IMR-90 (cell line): ENCODE measurements at regions not wholly inside any gene's neighbourhood (a gene's known extent, or its start where the extent isn't known, plus 50 kb on each side); places are given as distances from the start of the nearest gene placed in this dataset.

Experiments used
- ATAC-seq: fragments of 200-7000 bp; cut with Tn5 transposase; 2 replicates; pipeline ENCODE4 v1.9.1; 2020; ENCODE audit warnings: low read depth, mild to moderate bottlenecking, moderate library complexity
- BruUV-seq: library from RNA; stranded (reverse); fragments of 400-500 nt; replicated peaks from 2 replicates; lab custom pipeline; 2021; lab: Mats Ljungman, UMichigan
- CTCF ChIA-PET: fragments of 300-600 bp; formaldehyde crosslinking; extraction: SDS; loops from one replicate; lab custom pipeline; 2021; ENCODE audit warnings: antibody characterized with exemption; lab: Yijun Ruan, JAX
- POLR2A ChIA-PET: fragments of 300-600 bp; sonication (Branson Sonifier 250); formaldehyde crosslinking; loops from one replicate; lab custom pipeline; 2022; ENCODE audit warnings: antibody characterized with exemption; ENCODE audit not compliant: unreplicated experiment; lab: Charles Lee
- DNase-seq: peaks from one replicate; pipeline ENCODE4 v3.0.0; 2013
- H2AFZ ChIP-seq: replicated peaks from 2 replicates; pipeline ENCODE3; 2013; ENCODE audit warnings: low read length, mild to moderate bottlenecking; ENCODE audit not compliant: poor library complexity
- H2AK5ac ChIP-seq: 2 replicates; pipeline ENCODE4 v1.6.1; 2013; ENCODE audit warnings: low read depth, low read length, inconsistent platforms
- H2AK9ac ChIP-seq: replicated peaks from 2 replicates; pipeline ENCODE3; 2013; ENCODE audit warnings: mild to moderate bottlenecking, low read depth, low read length, moderate library complexity; ENCODE audit not compliant: poor library complexity
- H2BK120ac ChIP-seq: 2 replicates; pipeline ENCODE4 v1.6.1; 2013; ENCODE audit warnings: low read depth, low read length, inconsistent platforms
- H2BK15ac ChIP-seq: 3 replicates; pipeline ENCODE4 v1.6.1; 2013; ENCODE audit warnings: low read depth, low read length, inconsistent platforms
- H2BK20ac ChIP-seq: 2 replicates; pipeline ENCODE4 v1.6.1; 2013; ENCODE audit warnings: low read depth, mild to moderate bottlenecking, inconsistent platforms, low read length, moderate library complexity
- H2BK5ac ChIP-seq: 2 replicates; pipeline ENCODE4 v1.6.1; 2013; ENCODE audit warnings: mild to moderate bottlenecking, low read depth, low read length, inconsistent platforms; ENCODE audit not compliant: poor library complexity, severe bottlenecking
- H3K14ac ChIP-seq: replicated peaks from 2 replicates; pipeline ENCODE4 v1.6.1; 2013; ENCODE audit warnings: low read depth, low read length, inconsistent platforms
- H3K18ac ChIP-seq: 2 replicates; pipeline ENCODE4 v1.6.1; 2013; ENCODE audit warnings: low read depth, low read length, control low read depth
- H3K23ac ChIP-seq: 2 replicates; pipeline ENCODE4 v1.6.1; 2013; ENCODE audit warnings: low read depth, low read length, inconsistent platforms
- H3K27ac ChIP-seq: 2 replicates; pipeline ENCODE4 v1.5.1; 2013; ENCODE audit warnings: mild to moderate bottlenecking, control low read depth, low read length; ENCODE audit not compliant: insufficient read depth
- H3K27me3 ChIP-seq: 2 replicates; pipeline ENCODE4 v1.6.1; 2013; ENCODE audit warnings: low read length; ENCODE audit not compliant: control insufficient read depth, insufficient read depth
- H3K36me3 ChIP-seq: 2 replicates; pipeline ENCODE4 v1.6.1; 2013; ENCODE audit warnings: low read length, mixed read lengths; ENCODE audit not compliant: control insufficient read depth, insufficient read depth
- H3K4ac ChIP-seq: 2 replicates; pipeline ENCODE4 v1.6.1; 2013; ENCODE audit warnings: low read depth, low read length, inconsistent platforms
- H3K4me1 ChIP-seq: 2 replicates; pipeline ENCODE4 v1.6.1; 2013; ENCODE audit warnings: low read length, mixed read lengths; ENCODE audit not compliant: control insufficient read depth, insufficient read depth
- H3K4me2 ChIP-seq: 2 replicates; pipeline ENCODE4 v1.6.1; 2013; ENCODE audit warnings: low read depth, mild to moderate bottlenecking, control low read depth, low read length, moderate library complexity
- H3K4me3 ChIP-seq: 2 replicates; pipeline ENCODE4 v1.5.1; 2013; ENCODE audit warnings: low read depth, mild to moderate bottlenecking, control low read depth, low read length, moderate library complexity; ENCODE audit not compliant: insufficient read depth
- H3K56ac ChIP-seq: 2 replicates; pipeline ENCODE4 v1.6.1; 2013; ENCODE audit warnings: low read length, inconsistent platforms; ENCODE audit not compliant: insufficient read depth; ENCODE audit errors: extremely low read depth
- H3K79me1 ChIP-seq, 2 experiments: 2 replicates each; pipeline ENCODE4 v1.6.1; 2013; ENCODE audit warnings: low read length in 2 of 2, inconsistent platforms in 1 of 2, low read depth in 1 of 2
- H3K9ac ChIP-seq: 2 replicates; pipeline ENCODE4 v1.6.1; 2013; ENCODE audit warnings: low read depth, low read length, control low read depth
- H3K9me1 ChIP-seq: 2 replicates; pipeline ENCODE4 v1.6.1; 2013; ENCODE audit warnings: low read length, inconsistent platforms; ENCODE audit not compliant: insufficient read depth
- H3K9me3 ChIP-seq: 2 replicates; pipeline ENCODE4 v1.6.1; 2013; ENCODE audit warnings: low read length; ENCODE audit not compliant: control insufficient read depth, insufficient read depth
- H4K20me1 ChIP-seq: 2 replicates; pipeline ENCODE4 v1.6.1; 2013; ENCODE audit warnings: low read length, inconsistent platforms; ENCODE audit not compliant: insufficient read depth
- H4K5ac ChIP-seq: 2 replicates; pipeline ENCODE4 v1.6.1; 2013; ENCODE audit warnings: mild to moderate bottlenecking, low read depth, low read length, control low read depth
- H4K8ac ChIP-seq, 2 experiments: 2 replicates each; pipeline ENCODE4 v1.6.1; 2013; ENCODE audit warnings: low read depth in 2 of 2, low read length in 2 of 2, control low read depth in 1 of 2, inconsistent platforms in 1 of 2
- H4K91ac ChIP-seq: 2 replicates; pipeline ENCODE4 v1.6.1; 2013; ENCODE audit warnings: low read depth, low read length, inconsistent platforms; ENCODE audit not compliant: insufficient read depth
- BHLHE40 ChIP-seq: fragments of 150-350 bp; IDR thresholded peaks from 2 replicates; pipeline ENCODE4 v1.6.1; 2016; ENCODE audit warnings: mild to moderate bottlenecking, low read depth, low read length
- CEBPB ChIP-seq: IDR thresholded peaks from 2 replicates; pipeline ENCODE4 v1.6.1; 2012; ENCODE audit warnings: low read depth, low read length, improper control_type of control experiment
- CHD1 ChIP-seq: IDR thresholded peaks from 2 replicates; pipeline ENCODE4 v1.6.1; 2012; ENCODE audit warnings: low read depth, low read length, improper control_type of control experiment
- CTCF ChIP-seq: conservative IDR thresholded peaks from 2 replicates; pipeline ENCODE4 v1.5.1; 2012; ENCODE audit warnings: mild to moderate bottlenecking, low read depth, low read length, improper control_type of control experiment
- FOS ChIP-seq: fragments of 150-350 bp; IDR thresholded peaks from 2 replicates; pipeline ENCODE4 v1.6.1; 2016; ENCODE audit warnings: low read depth, low read length
- MAFK ChIP-seq: IDR thresholded peaks from 2 replicates; pipeline ENCODE4 v1.6.1; 2012; ENCODE audit warnings: low read depth, low read length, improper control_type of control experiment
- MAZ ChIP-seq: IDR thresholded peaks from 2 replicates; pipeline ENCODE4 v1.6.1; 2012; ENCODE audit warnings: low read depth, mild to moderate bottlenecking, low read length, improper control_type of control experiment, moderate library complexity, borderline replicate concordance
- MXI1 ChIP-seq: IDR thresholded peaks from 2 replicates; pipeline ENCODE4 v1.6.1; 2012; ENCODE audit warnings: low read depth, mild to moderate bottlenecking, low read length, moderate library complexity, borderline replicate concordance
- POLR2A ChIP-seq: IDR thresholded peaks from 2 replicates; pipeline ENCODE4 v1.6.1; 2012; ENCODE audit warnings: mild to moderate bottlenecking, low read depth, low read length
- RAD21 ChIP-seq: IDR thresholded peaks from 2 replicates; pipeline ENCODE4 v1.6.1; 2012; ENCODE audit warnings: low read length, improper control_type of control experiment
- RCOR1 ChIP-seq: IDR thresholded peaks from 2 replicates; pipeline ENCODE4 v1.6.1; 2012; ENCODE audit warnings: mild to moderate bottlenecking, low read length, improper control_type of control experiment; ENCODE audit not compliant: insufficient replicate concordance
- RFX5 ChIP-seq: IDR thresholded peaks from 2 replicates; pipeline ENCODE4 v1.8.0; 2012; ENCODE audit warnings: low read depth, mild to moderate bottlenecking, low read length, moderate library complexity
- SMC3 ChIP-seq: fragments of 150-350 bp; IDR thresholded peaks from 2 replicates; pipeline ENCODE4 v1.6.1; 2016; ENCODE audit warnings: low read depth, mild to moderate bottlenecking, antibody characterized with exemption, low read length, moderate library complexity
- USF2 ChIP-seq: fragments of 150-350 bp; IDR thresholded peaks from 2 replicates; pipeline ENCODE4 v1.6.1; 2017; ENCODE audit warnings: mild to moderate bottlenecking, antibody characterized with exemption, low read length, low read depth
- WGBS, 2 experiments: methylation state at CpG; one replicate each; pipeline versions ENCODE4 v1.1.5 to v1.1.7; 2013; ENCODE audit warnings: missing lambda C conversion rate in 2 of 2; ENCODE audit not compliant: insufficient read length in 1 of 2; ENCODE audit errors: extremely low coverage in 2 of 2; 5-methylcytosine and 5-hydroxymethylcytosine counted together
- dilution Hi-C: fragments of 300-500 bp; cut with HindIII; formaldehyde crosslinking; loops from one replicate; pipeline ENCODE4 v1.14.3; 2018; ENCODE audit warnings: low sequenced_read_pairs; ENCODE audit not compliant: unreplicated experiment
- in situ Hi-C: fragments of 300-500 bp; cut with MboI; formaldehyde crosslinking; loops from 3 replicates; pipeline ENCODE4 v1.14.3; 2019; ENCODE audit warnings: low sequenced_read_pairs, inconsistent platforms, mixed read lengths
- intact Hi-C: fragments of 100-400 bp; cut with micrococcal nuclease; formaldehyde crosslinking; loops from 2 replicates; pipeline ENCODE4 v1.10.0; 2022
- TF ChIP-seq, protein P1 (sequence below): fragments of 150-350 bp; IDR thresholded peaks from 2 replicates; pipeline ENCODE4 v1.6.1; 2016; ENCODE audit warnings: low read depth, mild to moderate bottlenecking, low read length, moderate library complexity, borderline replicate concordance

GRCh38 chr5:124554746-124555578 lies 191.5 kb downstream of the ZNF608 start:
- CTCF ChIA-PET, result interaction anchor here (0.7 to 0.9 kb wide), 3 partner anchors 8 to 231 kb away, joined by 3 read pairs; no protein-coding TSS in a partner anchor
- no peaks in the 10 kb centered on the region; the same call in 1 of the 2 replicates for H3K27me3 ChIP-seq
- H3K79me1 ChIP-seq, result no peaks in the 10 kb centered on the region
- no peak overlapping the region for H2BK120ac ChIP-seq
- no peaks in the 10 kb centered on the region for H4K20me1 ChIP-seq
- no peaks in the 10 kb centered on the region for H3K36me3 ChIP-seq
- H3K56ac ChIP-seq, result no peak overlapping the region
- BruUV-seq, result no TSS peak
- H3K18ac ChIP-seq, result no peak overlapping the region
- H3K4me3 ChIP-seq, result no peak overlapping the region
- H3K4me1 ChIP-seq, result no peaks in the 10 kb centered on the region
- H2BK5ac ChIP-seq, result no peak overlapping the region
- H3K9me3 ChIP-seq, result no peaks in the 10 kb centered on the region
- no peak overlapping the region for H4K91ac ChIP-seq
- H4K5ac ChIP-seq, result no peak overlapping the region
- WGBS, 2 experiments, result no CpG with 5 or more reads among the region's 2 CpGs
- POLR2A ChIA-PET, result no interaction called here
- no peak overlapping the region for H2AK9ac ChIP-seq
- H2BK20ac ChIP-seq, result no peak overlapping the region
- no peak overlapping the region for H3K27ac ChIP-seq
- H2AFZ ChIP-seq, result no peak overlapping the region
- DNase-seq (no peak), ATAC-seq (no peak)
- no peak overlapping the region for H2AK5ac ChIP-seq
- no peak overlapping the region for H2BK15ac ChIP-seq
- H4K8ac ChIP-seq, result no peak overlapping the region
- H3K23ac ChIP-seq, result no peak overlapping the region
- intact Hi-C loops (no loop called here), dilution Hi-C loops (no loop called here), in situ Hi-C loops (no loop called here)
- H3K4ac ChIP-seq, result no peak overlapping the region
- no peak overlapping the region for H3K9ac ChIP-seq
- no peak overlapping the region for H3K14ac ChIP-seq
- no peaks in the 10 kb centered on the region for H3K9me1 ChIP-seq
- H3K4me2 ChIP-seq, result no peak overlapping the region
- TF ChIP-seq FOS (no peak), MAFK (no peak), CTCF (no peak), RFX5 (no peak), MAZ (no peak), CHD1 (no peak), MXI1 (no peak), POLR2A (no peak), BHLHE40 (no peak), SMC3 (no peak), RCOR1 (no peak), USF2 (no peak), CEBPB (no peak), RAD21 (no peak)
- TF ChIP-seq, protein P1, sequence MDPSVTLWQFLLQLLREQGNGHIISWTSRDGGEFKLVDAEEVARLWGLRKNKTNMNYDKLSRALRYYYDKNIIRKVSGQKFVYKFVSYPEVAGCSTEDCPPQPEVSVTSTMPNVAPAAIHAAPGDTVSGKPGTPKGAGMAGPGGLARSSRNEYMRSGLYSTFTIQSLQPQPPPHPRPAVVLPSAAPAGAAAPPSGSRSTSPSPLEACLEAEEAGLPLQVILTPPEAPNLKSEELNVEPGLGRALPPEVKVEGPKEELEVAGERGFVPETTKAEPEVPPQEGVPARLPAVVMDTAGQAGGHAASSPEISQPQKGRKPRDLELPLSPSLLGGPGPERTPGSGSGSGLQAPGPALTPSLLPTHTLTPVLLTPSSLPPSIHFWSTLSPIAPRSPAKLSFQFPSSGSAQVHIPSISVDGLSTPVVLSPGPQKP, result no peak
